Heart left ventricle (tissue), 16 donors: ENCODE measurements at regions not wholly inside any gene's neighbourhood (a gene's known extent, or its start where the extent isn't known, plus 50 kb on each side); places are given as distances from the start of the nearest gene placed in this dataset.
"Not testable (repeated sequence)": the region's sequence is repeated elsewhere in the genome, so short reads cannot be mapped to it uniquely, and the experiment has no call there.

Source experiments
- ATAC-seq, 4 donors: fragments of 200-7000 bp; cut with Tn5 transposase; one replicate each; pipeline ENCODE4 v1.9.1; 2020 to 2022; ENCODE audit warnings: moderate library complexity in 4 of 4, mild to moderate bottlenecking in 3 of 4, moderate number of reproducible peaks in 1 of 4
- DNase-seq, 5 donors: peaks; one replicate each; pipeline ENCODE4 v3.0.0-alpha.2; 2020
- H3K27ac ChIP-seq, 12 donors: fragments of 200-600 bp; sonication (generic) in 4 of 12; one replicate each; pipeline versions ENCODE4 v1.5.0 to v1.8.0; 2016 to 2022; ENCODE audit warnings: mild to moderate bottlenecking in 2 of 12
- H3K27me3 ChIP-seq, 9 donors: fragments of 200-600 bp; sonication (generic) in 2 of 9; one replicate each; pipeline versions ENCODE4 v1.5.1 to v1.8.0; 2016 to 2022; ENCODE audit warnings: mild to moderate bottlenecking in 3 of 9
- H3K36me3 ChIP-seq, 9 donors: fragments of 200-600 bp; sonication (generic) in 2 of 9; one replicate each; pipeline versions ENCODE4 v1.5.0 to v1.8.0; 2018 to 2022; ENCODE audit warnings: mild to moderate bottlenecking in 2 of 9
- H3K4me1 ChIP-seq, 12 donors: fragments of 200-600 bp; sonication (generic) in 4 of 12; one replicate each; pipeline versions ENCODE4 v1.5.0 to v1.8.0; 2016 to 2022; ENCODE audit warnings: mild to moderate bottlenecking in 3 of 12
- H3K4me3 ChIP-seq, 12 donors: fragments of 200-600 bp; sonication (generic) in 4 of 12; one replicate each; pipeline versions ENCODE4 v1.5.0 to v1.8.0; 2017 to 2022; ENCODE audit warnings: mild to moderate bottlenecking in 9 of 12, moderate library complexity in 4 of 12
- H3K9me3 ChIP-seq, 12 donors: fragments of 200-600 bp; sonication (generic) in 4 of 12; one replicate each; pipeline versions ENCODE4 v1.5.0 to v1.8.0; 2016 to 2022; ENCODE audit warnings: mild to moderate bottlenecking in 1 of 12
- CTCF ChIP-seq, 12 donors: fragments of 200-600 bp; sonication (generic) in 4 of 12; IDR thresholded peaks; one replicate each; pipeline versions ENCODE4 v1.5.0 to v1.8.0; 2018 to 2022; ENCODE audit warnings: antibody characterized with exemption in 12 of 12, mild to moderate bottlenecking in 5 of 12
- POLR2A ChIP-seq, 2 donors: fragments of 450-650 bp; IDR thresholded peaks; one replicate each; pipeline ENCODE4 v1.6.1; 2017; ENCODE audit warnings: antibody characterized with exemption in 2 of 2, mild to moderate bottlenecking in 2 of 2, moderate library complexity in 2 of 2
- WGBS, 4 donors: extraction: QIAGEN DNeasy Blood & Tissue Kit in 2 of 4; methylation state at CpG; one replicate each; pipeline versions ENCODE4 v1.1.5 to v1.1.7; 2013 to 2018; 5-methylcytosine and 5-hydroxymethylcytosine counted together
- intact Hi-C, 10 donors: fragments of 100-400 bp; cut with DNase I; formaldehyde crosslinking; loops; one replicate each; pipeline versions ENCODE4 v1.11.1 to v1.14.2; 2022
- donor health status: ischemic (EF 13 %, LVEDD 7.1; RV severe dilation, severe dysfunction).
- donor health status: healthy with polysubstance abuse.
- donor health status: DM: no; HTN: yes; CAD: no.
- donor health status: DM: no; HTN: no; CAD: no.
- donor health status: ischemic (EF 25% LVEDD 6.9; RV normal size, moderate dysfunction).
- donor health status: ischemic (EF 25% LVEDD 5.7; RV mildly dilated, moderate dysfunction).
- donor health status: healthy.
- donor health status: DM: yes; HTN: yes; CAD: no.
- donor health status: ischemic (EF 35%, LVEDD 5.7; RV mildly dilated, moderate dysfunction).
- donor health status: nonischemic (EF 11% LVEDD 7.7; RV severe dilation, severe dysfunction).
- donor health status: DM: yes; HTN: yes; CAD: no.
- donor health status: PGD.
- donor health status: ischemic (EF 29% LVEDD 5.4; RV normal size, mild dysfunction).
- donor health status: nonischemic (EF 23%, LVEDD 6.1; RV moderate dilation, normal function).

GRCh38 chr2:31805688-31806087 is 205.1 kb downstream of the MEMO1 start:
- Histone ChIP-seq H3K27ac (no peak overlapping the region), H3K9me3 (no peaks in the 10 kb centered on the region), H3K4me1 (no peaks in the 10 kb centered on the region), H3K27me3 (no peaks in the 10 kb centered on the region), H3K36me3 (no peaks in the 10 kb centered on the region), H3K4me3 (no peak overlapping the region)
- intact Hi-C loops, result no loop called here
- no peak for DNase-seq
- WGBS, 4 donors, result 84 to 86% (median 84%) methylated on average over 16 of the region's 16 CpGs
- no peak for ATAC-seq
- TF ChIP-seq POLR2A (IDR thresholded peaks at IDR 0.05) (no peak), CTCF (IDR thresholded peaks at IDR 0.05) (no peak)

- 57 to 73% (median 68%) methylated on average over 23 to 44 of the region's 44 CpGs for WGBS, 4 donors
- intact Hi-C loops, H3K27me3 ChIP-seq, H3K4me3 ChIP-seq, H3K4me1 ChIP-seq, DNase-seq, H3K27ac ChIP-seq, H3K9me3 ChIP-seq, ATAC-seq, H3K36me3 ChIP-seq: not testable (repeated sequence)
Measured at GRCh38 chr2:31803481-31804153, 207.2 kb downstream of the MEMO1 start.

DNA sequence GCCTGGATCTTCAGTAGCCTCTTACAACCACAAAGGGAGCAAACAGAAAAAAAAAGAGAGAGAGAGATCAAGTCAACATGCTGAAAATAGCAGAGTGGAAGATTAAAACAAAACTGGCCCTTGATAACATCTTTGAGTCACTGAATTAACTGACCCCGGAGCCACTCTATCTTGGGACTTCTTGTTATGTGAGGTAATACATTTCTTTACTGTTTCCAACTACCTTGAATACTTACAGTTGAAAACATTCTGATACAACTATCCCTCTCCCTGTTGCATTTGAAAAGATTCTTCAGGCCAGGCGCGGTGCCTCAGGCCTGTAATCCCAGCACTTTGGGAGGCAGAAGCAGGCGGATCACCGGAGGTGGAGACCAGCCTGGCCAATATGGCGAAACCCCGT is 208.1 kb downstream of the MEMO1 start:
- no peak overlapping the region for H3K27ac ChIP-seq
- peaks cover 0 to 12% (median 0%) of the 10 kb centered on the region in 12 donors for H3K9me3 ChIP-seq
- H3K4me1 ChIP-seq, result no peaks in the 10 kb centered on the region
- no peaks in the 10 kb centered on the region for H3K36me3 ChIP-seq
- TF ChIP-seq POLR2A (IDR thresholded peaks at IDR 0.05) (no peak), CTCF (IDR thresholded peaks at IDR 0.05) (no peak)
- intact Hi-C loops, result no loop called here
- ATAC-seq, result no peak
- 90 to 97% (median 93%) methylated on average over 7 of the region's 7 CpGs for WGBS, 4 donors
- no peaks in the 10 kb centered on the region for H3K27me3 ChIP-seq
- no peak overlapping the region for H3K4me3 ChIP-seq
- no peak for DNase-seq

- H3K27ac ChIP-seq, H3K36me3 ChIP-seq, H3K4me1 ChIP-seq, intact Hi-C loops, DNase-seq, ATAC-seq, H3K27me3 ChIP-seq, H3K4me3 ChIP-seq: not testable (repeated sequence)
- WGBS, 4 donors, result 79 to 89% (median 81%) methylated on average over 4 of the region's 4 CpGs
- H3K9me3 ChIP-seq, result peaks cover 0 to 15% (median 1%) of the 10 kb centered on the region in 12 donors
Measured at GRCh38 chr2:31799282-31799681, 211.5 kb downstream of the MEMO1 start.

GRCh38 chr2:31788273-31788672 is 207.5 kb upstream of the SRD5A2 start:
- ATAC-seq (no peak), DNase-seq (no peak)
- no peak for TF ChIP-seq CTCF (IDR thresholded peaks at IDR 0.05)
- TF ChIP-seq POLR2A (IDR thresholded peaks at IDR 0.05), result no peak
- Histone ChIP-seq H3K4me1 (no peaks in the 10 kb centered on the region), H3K27me3 (no peaks in the 10 kb centered on the region), H3K4me3 (no peak overlapping the region), H3K36me3 (no peaks in the 10 kb centered on the region), H3K9me3 (peaks cover 0 to 6% (median 0%) of the 10 kb centered on the region in 12 donors), H3K27ac (no peak overlapping the region)
- WGBS, 4 donors, result 83 to 87% (median 86%) methylated on average over 4 of the region's 4 CpGs
- intact Hi-C loops, result no loop called here
